ENCODE measurements at regions not wholly inside any gene's neighbourhood (a gene's known extent, or its start where the extent isn't known, plus 50 kb on each side); places are given as distances from the start of the nearest gene placed in this dataset.

DNA sequence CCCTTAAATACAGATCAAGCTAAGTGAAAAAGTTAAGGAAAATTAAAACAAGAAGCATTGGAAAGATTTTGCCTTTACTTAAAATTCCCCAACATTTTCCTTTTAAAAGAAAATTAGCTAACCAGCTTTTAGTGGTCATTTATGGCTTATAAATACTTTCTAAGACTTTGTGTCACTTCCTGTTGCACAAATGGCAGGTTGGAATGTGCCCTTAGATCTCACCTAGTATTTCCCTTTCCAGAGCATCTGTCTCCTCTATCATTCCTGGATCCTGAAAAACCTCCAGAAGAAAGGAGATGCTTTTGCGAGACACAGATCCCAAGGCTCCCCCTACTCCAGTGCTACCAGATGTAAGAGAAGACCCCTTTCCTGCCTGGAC lies 58.3 kb downstream of the ARF6 start:
- Histone ChIP-seq H3K9me3 (ENCODE audit: control insufficient read depth, low read length) (no peaks in the 10 kb centered on the region), H3K4me3 (ENCODE audit: low read length) (no peak overlapping the region), H3K9ac (ENCODE audit: extremely low read depth, low read length, poor library complexity, severe bottlenecking) (no peak overlapping the region), H3K36me3 (ENCODE audit: control insufficient read depth, insufficient read depth, low read length) (no peaks in the 10 kb centered on the region), H3K27ac (ENCODE audit: low read depth, low read length) (no peak overlapping the region), H3K27me3 (ENCODE audit: control insufficient read depth, insufficient read depth, low read length, poor library complexity, severe bottlenecking) (no peaks in the 10 kb centered on the region), H3K4me1 (ENCODE audit: control insufficient read depth, insufficient read depth, low read length) (no peaks in the 10 kb centered on the region)
- H3K27me3 Mint-ChIP-seq (ENCODE audit: insufficient read depth): no peaks in the 10 kb centered on the region
- H3K9me3 Mint-ChIP-seq: no peaks in the 10 kb centered on the region
- TF ChIP-seq, protein P1, sequence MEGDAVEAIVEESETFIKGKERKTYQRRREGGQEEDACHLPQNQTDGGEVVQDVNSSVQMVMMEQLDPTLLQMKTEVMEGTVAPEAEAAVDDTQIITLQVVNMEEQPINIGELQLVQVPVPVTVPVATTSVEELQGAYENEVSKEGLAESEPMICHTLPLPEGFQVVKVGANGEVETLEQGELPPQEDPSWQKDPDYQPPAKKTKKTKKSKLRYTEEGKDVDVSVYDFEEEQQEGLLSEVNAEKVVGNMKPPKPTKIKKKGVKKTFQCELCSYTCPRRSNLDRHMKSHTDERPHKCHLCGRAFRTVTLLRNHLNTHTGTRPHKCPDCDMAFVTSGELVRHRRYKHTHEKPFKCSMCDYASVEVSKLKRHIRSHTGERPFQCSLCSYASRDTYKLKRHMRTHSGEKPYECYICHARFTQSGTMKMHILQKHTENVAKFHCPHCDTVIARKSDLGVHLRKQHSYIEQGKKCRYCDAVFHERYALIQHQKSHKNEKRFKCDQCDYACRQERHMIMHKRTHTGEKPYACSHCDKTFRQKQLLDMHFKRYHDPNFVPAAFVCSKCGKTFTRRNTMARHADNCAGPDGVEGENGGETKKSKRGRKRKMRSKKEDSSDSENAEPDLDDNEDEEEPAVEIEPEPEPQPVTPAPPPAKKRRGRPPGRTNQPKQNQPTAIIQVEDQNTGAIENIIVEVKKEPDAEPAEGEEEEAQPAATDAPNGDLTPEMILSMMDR (conservative IDR thresholded peaks at IDR 0.05): no peak
- H3K4me3 Mint-ChIP-seq: no peak overlapping the region
- DNase-seq: no peak
- no peak overlapping the region for H3K27ac Mint-ChIP-seq
- peaks cover 5% of the 10 kb centered on the region for H3K4me1 Mint-ChIP-seq
- WGBS, 2 experiments (ENCODE audit: insufficient coverage in 1 of 2, insufficient read length in 1 of 2): 86% methylated on average over 1 of the region's 1 CpG; no CpG with 5 or more reads in 1 of the 2 experiments
- H3K36me3 Mint-ChIP-seq (ENCODE audit: low read depth): no peaks in the 10 kb centered on the region

DNA sequence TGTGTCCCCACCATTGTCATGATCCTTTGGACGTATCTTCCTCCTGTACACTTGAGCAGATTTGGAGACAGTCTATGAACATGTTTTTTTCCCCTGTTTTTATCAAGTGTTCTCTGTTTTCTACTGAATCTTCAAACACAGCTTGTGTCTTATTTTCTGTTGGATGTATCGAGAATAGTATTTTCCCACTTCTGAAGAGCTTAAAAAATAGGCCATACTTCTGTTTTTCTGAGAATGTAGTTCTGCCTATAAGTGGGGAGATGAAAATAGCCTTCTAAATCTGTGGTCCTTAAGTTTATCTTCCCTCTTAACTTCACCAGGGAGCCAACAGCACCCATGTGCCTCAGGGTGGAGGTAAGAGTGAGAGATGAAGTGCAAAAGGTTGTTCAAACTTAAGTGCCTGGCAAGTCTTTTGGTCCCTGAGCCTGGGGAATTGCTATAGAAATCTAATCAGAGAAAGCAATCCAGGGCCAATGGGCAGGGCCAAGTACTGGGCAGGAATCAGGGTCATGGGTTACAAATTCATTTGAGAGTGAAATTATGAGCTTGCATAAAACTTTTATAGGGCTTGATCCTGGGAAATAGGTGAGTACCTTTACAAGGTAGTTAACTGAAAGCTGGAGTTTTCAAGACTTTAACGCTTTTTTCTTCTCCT lies 58.9 kb downstream of the ARF6 start:
- H3K27me3 Mint-ChIP-seq (ENCODE audit: insufficient read depth): no peaks in the 10 kb centered on the region
- no peaks in the 10 kb centered on the region for H3K9me3 ChIP-seq (ENCODE audit: control insufficient read depth, low read length)
- TF ChIP-seq, protein P1 (conservative IDR thresholded peaks at IDR 0.05): no peak
- WGBS, 2 experiments (ENCODE audit: insufficient coverage in 1 of 2, insufficient read length in 1 of 2): 92 to 94% methylated on average over 1 to 3 of the region's 3 CpGs
- no peak overlapping the region for H3K9ac ChIP-seq (ENCODE audit: extremely low read depth, low read length, poor library complexity, severe bottlenecking)
- DNase-seq: peak; percentile 10
- no peak overlapping the region for H3K4me3 ChIP-seq (ENCODE audit: low read length)
- no peaks in the 10 kb centered on the region for H3K36me3 Mint-ChIP-seq (ENCODE audit: low read depth)
- H3K27ac Mint-ChIP-seq: no peak overlapping the region
- no peaks in the 10 kb centered on the region for H3K36me3 ChIP-seq (ENCODE audit: control insufficient read depth, insufficient read depth, low read length)
- H3K4me1 ChIP-seq (ENCODE audit: control insufficient read depth, insufficient read depth, low read length): no peaks in the 10 kb centered on the region
- H3K4me1 Mint-ChIP-seq: peaks cover under 1% of the 10 kb centered on the region
- H3K27me3 ChIP-seq (ENCODE audit: control insufficient read depth, insufficient read depth, low read length, poor library complexity, severe bottlenecking): no peaks in the 10 kb centered on the region
- H3K4me3 Mint-ChIP-seq: no peak overlapping the region
- H3K27ac ChIP-seq (ENCODE audit: low read depth, low read length): no peak overlapping the region
- no peaks in the 10 kb centered on the region for H3K9me3 Mint-ChIP-seq

DNA sequence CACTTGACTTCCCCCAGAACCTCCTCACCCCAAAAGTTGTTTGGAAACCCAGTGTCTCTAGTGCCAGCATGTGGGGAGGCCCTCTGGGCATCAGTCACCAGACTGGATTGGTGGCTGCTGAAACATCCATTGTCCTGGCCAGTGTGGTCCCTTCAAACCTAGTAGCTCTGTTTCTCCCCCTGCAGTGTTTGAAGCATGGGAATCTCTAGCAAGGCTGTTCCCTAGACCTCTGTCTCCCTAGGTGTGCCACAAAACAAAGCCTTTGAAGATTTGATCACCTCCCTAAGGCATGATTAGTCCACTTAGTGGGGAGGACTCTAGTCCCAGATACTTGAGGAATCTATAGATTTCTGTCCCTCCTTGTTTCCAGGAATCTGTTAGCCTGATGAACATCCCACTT lies 60.3 kb downstream of the ARF6 start:
- Mint-ChIP-seq H3K4me3 (no peak overlapping the region), H3K27me3 (ENCODE audit: insufficient read depth) (no peaks in the 10 kb centered on the region), H3K9me3 (no peaks in the 10 kb centered on the region), H3K4me1 (no peaks in the 10 kb centered on the region), H3K36me3 (ENCODE audit: low read depth) (no peaks in the 10 kb centered on the region), H3K27ac (no peak overlapping the region)
- no peaks in the 10 kb centered on the region for H3K27me3 ChIP-seq (ENCODE audit: control insufficient read depth, insufficient read depth, low read length, poor library complexity, severe bottlenecking)
- no peak overlapping the region for H3K27ac ChIP-seq (ENCODE audit: low read depth, low read length)
- peak; percentile 45 for DNase-seq
- H3K36me3 ChIP-seq (ENCODE audit: control insufficient read depth, insufficient read depth, low read length): no peaks in the 10 kb centered on the region
- no peak overlapping the region for H3K4me3 ChIP-seq (ENCODE audit: low read length)
- H3K9me3 ChIP-seq (ENCODE audit: control insufficient read depth, low read length): no peaks in the 10 kb centered on the region
- no peak overlapping the region for H3K9ac ChIP-seq (ENCODE audit: extremely low read depth, low read length, poor library complexity, severe bottlenecking)
- TF ChIP-seq, protein P1 (conservative IDR thresholded peaks at IDR 0.05): no peak
- H3K4me1 ChIP-seq (ENCODE audit: control insufficient read depth, insufficient read depth, low read length): no peaks in the 10 kb centered on the region
